Fibroblast of pulmonary artery (primary cell): ENCODE measurements at regions not wholly inside any gene's neighbourhood (a gene's known extent, or its start where the extent isn't known, plus 50 kb on each side); places are given as distances from the start of the nearest gene placed in this dataset.

Experiments
- DNase-seq: peaks from one replicate; pipeline ENCODE4 v3.0.0-alpha.2; 2010; ENCODE audit warnings: low read depth
- H3K4me3 ChIP-seq: replicated peaks from 2 replicates; pipeline ENCODE4 v1.5.1; 2011; ENCODE audit warnings: low read depth, mild to moderate bottlenecking, control low read depth, low read length, moderate library complexity
- CTCF ChIP-seq: IDR thresholded peaks from 2 replicates; pipeline ENCODE4 v1.5.1; 2011; ENCODE audit warnings: mild to moderate bottlenecking, control low read depth, low read length, inconsistent platforms; ENCODE audit errors: missing control alignments

DNA sequence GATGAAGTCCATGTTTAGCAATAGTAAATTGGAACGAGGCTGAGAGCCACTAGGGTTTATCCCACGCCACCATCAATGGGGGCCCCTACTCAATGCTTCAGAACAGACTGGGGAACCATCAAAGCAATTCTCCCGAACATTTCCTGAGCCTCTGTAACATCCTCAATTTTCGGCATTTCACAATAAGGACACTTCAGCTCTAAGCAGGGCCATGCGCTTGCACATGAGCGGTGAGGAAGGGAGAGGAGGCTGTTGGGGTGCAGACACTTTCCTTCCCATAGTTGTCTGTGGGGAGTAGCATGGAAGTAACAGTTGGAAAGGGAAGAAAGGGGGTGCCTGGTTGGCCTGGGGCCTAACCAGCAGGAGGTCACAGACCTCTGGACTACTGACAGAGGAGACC is 129.9 kb upstream of the PRMT8 start:
- DNase-seq = no peak

GRCh38 chr12:3362737-3363136 is 128.3 kb upstream of the PRMT8 start:
- TF ChIP-seq CTCF = no peak
- no peak for DNase-seq
- no peak overlapping the region for H3K4me3 ChIP-seq

More for the DNA sequence above, 129.9 kb upstream of the PRMT8 start:
- TF ChIP-seq CTCF = no peak
- no peak overlapping the region for H3K4me3 ChIP-seq

- H3K4me3 ChIP-seq = no peak overlapping the region
- no peak for DNase-seq
- TF ChIP-seq CTCF = no peak
Observed at GRCh38 chr12:3363608-3364007, 127.4 kb upstream of the PRMT8 start.

- no peak for TF ChIP-seq CTCF
- H3K4me3 ChIP-seq = no peak overlapping the region
- no peak for DNase-seq
Observed at GRCh38 chr12:3364226-3364625, 126.8 kb upstream of the PRMT8 start.

DNA sequence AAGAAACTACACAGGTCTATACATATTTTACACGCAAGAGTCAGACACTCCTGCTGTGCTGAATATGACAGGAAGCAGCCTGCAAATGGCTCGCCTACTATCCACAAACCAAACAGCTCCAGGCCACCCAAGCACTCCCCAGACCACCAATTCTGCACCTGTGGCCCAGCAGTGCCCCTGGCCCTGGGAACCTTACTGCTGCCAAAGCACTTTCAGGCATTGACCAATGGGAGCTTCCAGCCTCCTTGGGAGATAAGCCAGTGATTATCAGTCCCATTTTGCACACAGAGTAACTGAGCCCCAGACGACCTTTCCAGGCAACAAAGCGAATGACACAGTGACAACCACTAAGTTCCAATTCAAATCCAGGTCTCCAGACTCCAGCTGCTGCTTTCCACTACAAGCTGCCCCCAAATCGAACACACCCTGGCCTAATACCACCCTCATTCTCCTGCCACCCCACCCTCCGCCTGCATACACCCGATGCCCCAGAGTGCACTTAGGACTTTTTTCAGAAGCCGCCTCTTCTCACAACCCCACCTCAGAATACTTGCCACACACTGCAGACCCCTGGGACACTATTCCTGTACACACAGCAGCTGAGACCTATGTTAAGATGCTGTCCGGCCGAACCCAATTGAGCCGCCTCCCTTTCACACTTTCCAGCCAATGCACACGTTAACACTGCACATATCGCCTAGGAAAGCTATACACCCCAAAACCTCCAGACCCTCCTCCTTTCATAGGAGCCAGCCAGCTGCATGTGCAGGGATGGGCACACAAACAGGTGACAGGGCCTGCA is 126.1 kb upstream of the PRMT8 start:
- no peak for TF ChIP-seq CTCF
- no peak for DNase-seq
- H3K4me3 ChIP-seq = no peak overlapping the region

- H3K4me3 ChIP-seq = no peak overlapping the region
- no peak for DNase-seq
- no peak for TF ChIP-seq CTCF
Observed at GRCh38 chr12:3365463-3366411, 125.3 kb upstream of the PRMT8 start.
